T-helper 2 cell treated with Interferon-gamma antibody and Interleukin-4, amounts not matched to agents 5 μg/mL and 100 μg/mL, for 36 hours (primary cell): ENCODE measurements at regions not wholly inside any gene's neighbourhood (a gene's known extent, or its start where the extent isn't known, plus 50 kb on each side); places are given as distances from the start of the nearest gene placed in this dataset.
"Not testable (repeated sequence)": the region's sequence is repeated elsewhere in the genome, so short reads cannot be mapped to it uniquely, and the experiment has no call there.

Source experiments
- DNase-seq: peaks from one replicate; pipeline ENCODE4 v3.0.0; 2021; ENCODE audit warnings: low spot score
- H3K27ac Mint-ChIP-seq: one replicate; pipeline ENCODE4 v1.8.0; 2021; ENCODE audit warnings: mild to moderate bottlenecking, mixed read lengths
- H3K27me3 Mint-ChIP-seq: one replicate; pipeline ENCODE4 v1.8.0; 2021; ENCODE audit warnings: low read depth, mixed read lengths
- H3K36me3 Mint-ChIP-seq: one replicate; pipeline ENCODE4 v1.8.0; 2021; ENCODE audit warnings: low read depth, mixed read lengths
- H3K4me1 Mint-ChIP-seq: one replicate; pipeline ENCODE4 v1.8.0; 2021; ENCODE audit warnings: low read depth, mixed read lengths
- H3K4me3 Mint-ChIP-seq: one replicate; pipeline ENCODE4 v1.8.0; 2022; ENCODE audit warnings: mild to moderate bottlenecking, moderate library complexity, mixed read lengths
- H3K9me3 Mint-ChIP-seq: one replicate; pipeline ENCODE4 v1.8.0; 2021; ENCODE audit warnings: mixed read lengths

GRCh38 chr3:152147748-152148147, 121.0 kb upstream of the MBNL1 start:
- peaks cover 6% of the 10 kb centered on the region for H3K27me3 Mint-ChIP-seq
- H3K4me1 Mint-ChIP-seq, result peaks cover 14% of the 10 kb centered on the region
- H3K27ac Mint-ChIP-seq, result no peak overlapping the region
- no peak for DNase-seq
- H3K4me3 Mint-ChIP-seq, result no peak overlapping the region
- H3K9me3 Mint-ChIP-seq, result no peaks in the 10 kb centered on the region
- peaks cover 2% of the 10 kb centered on the region for H3K36me3 Mint-ChIP-seq

- Mint-ChIP-seq H3K4me3 (no peak overlapping the region), H3K4me1 (peaks cover 14% of the 10 kb centered on the region), H3K27ac (no peak overlapping the region), H3K9me3 (no peaks in the 10 kb centered on the region), H3K36me3 (peaks cover 2% of the 10 kb centered on the region), H3K27me3 (peaks cover 6% of the 10 kb centered on the region)
- DNase-seq, result no peak
Observed at GRCh38 chr3:152148579-152148978, 120.2 kb upstream of the MBNL1 start.

DNA sequence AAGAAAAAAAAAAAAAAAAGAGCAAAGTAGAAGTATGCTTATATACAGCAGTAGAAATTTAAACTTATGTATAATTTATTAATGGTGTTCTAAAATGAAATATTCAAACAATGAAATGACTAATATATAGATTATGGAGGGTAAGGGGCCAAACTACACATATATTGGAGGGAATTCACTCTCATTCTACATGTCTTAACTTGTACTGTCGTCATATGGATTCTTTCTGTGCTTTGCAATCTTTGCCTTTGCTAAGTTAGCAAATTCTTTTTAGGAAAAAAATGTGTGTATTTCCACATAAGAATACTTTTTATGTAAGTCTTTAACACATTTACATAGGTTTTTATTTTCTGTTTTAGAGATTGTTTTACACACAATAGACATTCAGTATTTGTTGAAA, 118.9 kb upstream of the MBNL1 start:
- H3K9me3 Mint-ChIP-seq, result no peaks in the 10 kb centered on the region
- H3K27ac Mint-ChIP-seq, result no peak overlapping the region
- no peak overlapping the region for H3K4me3 Mint-ChIP-seq
- peaks cover 2% of the 10 kb centered on the region for H3K36me3 Mint-ChIP-seq
- no peak for DNase-seq
- H3K27me3 Mint-ChIP-seq, result peaks cover 6% of the 10 kb centered on the region
- peaks cover 14% of the 10 kb centered on the region for H3K4me1 Mint-ChIP-seq

DNA sequence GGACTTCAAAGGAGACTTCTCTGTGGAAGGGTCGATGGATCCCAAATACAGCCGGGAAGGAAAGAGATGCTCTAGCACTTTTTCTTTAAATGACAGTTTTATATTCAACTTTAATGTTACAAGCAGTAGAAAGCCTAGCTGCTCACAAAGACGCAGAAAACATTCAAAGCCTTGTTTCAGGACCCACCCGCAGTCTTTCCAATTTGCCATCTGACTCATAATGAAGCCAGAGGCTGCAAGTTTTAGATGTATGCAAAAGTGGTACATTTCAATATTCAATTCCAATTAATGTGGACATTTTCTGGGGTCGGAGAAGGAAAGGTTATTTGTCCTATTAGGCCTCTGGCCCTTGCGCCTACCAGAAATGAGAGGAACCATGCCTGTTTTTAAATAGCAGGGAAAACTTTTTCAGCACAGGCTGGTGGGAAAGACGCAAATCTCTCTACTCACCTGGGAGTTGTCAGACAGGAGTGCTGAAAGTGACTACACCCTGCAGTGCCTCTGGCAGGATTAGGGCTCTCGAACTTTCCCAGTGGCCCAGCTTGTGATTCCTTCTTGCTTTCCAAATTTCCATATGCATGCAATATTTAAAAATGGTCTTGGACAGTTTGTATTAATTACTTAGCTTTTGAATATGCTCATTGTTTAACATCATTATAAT, 117.4 kb upstream of the MBNL1 start:
- Mint-ChIP-seq H3K27me3 (peaks cover 12% of the 10 kb centered on the region), H3K27ac (no peak overlapping the region), H3K4me1 (peaks cover 14% of the 10 kb centered on the region), H3K9me3 (no peaks in the 10 kb centered on the region), H3K4me3 (no peak overlapping the region), H3K36me3 (peaks cover 2% of the 10 kb centered on the region)
- DNase-seq, result no peak

DNA sequence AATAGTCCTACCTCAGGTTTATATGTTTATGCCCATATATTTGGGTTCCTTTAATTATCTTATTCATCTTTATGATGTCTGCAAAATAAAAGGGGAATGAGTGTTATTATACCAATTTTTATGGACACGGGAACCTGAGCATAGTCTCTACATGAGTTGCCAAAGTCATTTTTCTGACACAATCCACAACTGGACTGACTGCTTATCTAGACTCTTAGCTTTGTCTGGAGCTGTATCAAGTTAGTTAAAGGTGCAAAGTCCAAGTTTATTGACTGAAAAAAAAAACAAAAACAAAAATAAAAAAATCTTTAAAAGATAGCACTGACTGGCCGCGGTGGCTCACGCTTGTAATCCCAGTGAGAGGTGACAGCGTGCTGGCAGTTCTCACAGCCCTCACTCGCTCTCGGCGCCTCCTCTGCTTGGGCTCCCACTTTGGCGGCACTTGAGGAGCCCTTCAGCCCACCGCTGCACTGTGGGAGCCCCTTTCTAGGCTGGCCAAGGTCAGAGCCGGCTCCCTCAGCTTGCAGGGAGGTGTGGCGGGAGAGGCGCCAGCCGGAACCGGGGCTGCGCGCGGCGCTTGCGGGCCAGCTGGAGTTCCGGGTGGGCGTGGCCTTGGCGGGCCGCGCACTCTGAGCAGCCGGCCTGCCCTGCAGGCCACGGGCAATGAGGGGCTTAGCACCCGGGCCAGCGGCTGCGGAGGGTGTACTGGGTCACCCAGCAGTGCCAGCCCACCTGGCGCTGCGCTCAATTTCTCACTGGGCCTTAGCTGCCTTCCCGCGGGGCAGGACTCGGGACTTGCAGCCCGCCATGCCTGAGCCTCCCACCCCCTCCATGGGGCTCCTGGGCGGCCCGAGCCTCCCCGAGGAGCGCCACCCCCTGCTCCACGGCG, 116.6 kb upstream of the MBNL1 start:
- not testable (repeated sequence) for H3K4me3 Mint-ChIP-seq, H3K36me3 Mint-ChIP-seq
- peaks cover 13% of the 10 kb centered on the region for H3K27me3 Mint-ChIP-seq

GRCh38 chr3:152153115-152153514, 115.6 kb upstream of the MBNL1 start:
- H3K27me3 Mint-ChIP-seq, result peaks cover 17% of the 10 kb centered on the region
- H3K4me3 Mint-ChIP-seq, H3K4me1 Mint-ChIP-seq, H3K9me3 Mint-ChIP-seq, H3K36me3 Mint-ChIP-seq, DNase-seq, H3K27ac Mint-ChIP-seq: not testable (repeated sequence)

More for the DNA sequence above, 116.6 kb upstream of the MBNL1 start:
- H3K27ac Mint-ChIP-seq, H3K9me3 Mint-ChIP-seq, DNase-seq: not testable (repeated sequence)
- peaks cover 14% of the 10 kb centered on the region for H3K4me1 Mint-ChIP-seq

DNA sequence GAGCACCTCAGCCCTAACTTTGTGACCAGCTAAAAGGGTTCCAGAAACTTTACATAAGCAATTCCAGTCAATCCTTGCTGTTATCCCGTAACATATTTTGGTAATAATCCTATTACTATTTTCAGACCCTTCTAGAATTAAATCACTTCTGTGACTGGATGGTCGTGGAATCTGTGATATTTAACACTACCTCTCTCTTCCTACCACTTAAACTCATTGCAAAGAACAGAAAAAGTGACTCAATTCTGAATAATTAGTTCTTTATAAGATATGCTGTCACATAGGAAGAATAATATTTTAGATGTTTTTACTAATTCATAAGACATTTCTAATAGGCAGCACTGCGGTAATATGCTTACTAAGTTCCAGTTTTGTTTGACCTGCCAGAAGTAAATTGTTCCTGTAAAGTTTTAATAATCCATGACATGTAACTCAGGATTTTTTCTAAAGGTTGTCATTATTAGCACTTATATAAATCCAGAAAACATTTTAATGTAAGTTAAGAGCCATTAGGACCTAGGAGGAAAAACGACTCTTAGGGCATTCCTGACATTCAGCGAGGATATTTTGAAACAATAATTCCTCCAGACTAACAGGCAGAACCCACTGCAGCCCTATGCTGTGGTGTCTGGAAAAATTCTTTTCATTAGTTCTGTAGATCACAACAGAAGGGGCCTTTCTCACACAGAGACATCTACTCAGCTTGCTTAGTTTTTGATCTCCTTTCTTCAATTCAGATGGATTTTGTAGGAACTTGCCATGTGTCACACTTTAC, 113.3 kb upstream of the MBNL1 start:
- H3K4me1 Mint-ChIP-seq, result no peaks in the 10 kb centered on the region
- H3K27me3 Mint-ChIP-seq, result peaks cover 17% of the 10 kb centered on the region
- no peak overlapping the region for H3K4me3 Mint-ChIP-seq
- DNase-seq, result no peak
- no peak overlapping the region for H3K27ac Mint-ChIP-seq
- H3K9me3 Mint-ChIP-seq, result no peaks in the 10 kb centered on the region
- H3K36me3 Mint-ChIP-seq, result no peaks in the 10 kb centered on the region

DNA sequence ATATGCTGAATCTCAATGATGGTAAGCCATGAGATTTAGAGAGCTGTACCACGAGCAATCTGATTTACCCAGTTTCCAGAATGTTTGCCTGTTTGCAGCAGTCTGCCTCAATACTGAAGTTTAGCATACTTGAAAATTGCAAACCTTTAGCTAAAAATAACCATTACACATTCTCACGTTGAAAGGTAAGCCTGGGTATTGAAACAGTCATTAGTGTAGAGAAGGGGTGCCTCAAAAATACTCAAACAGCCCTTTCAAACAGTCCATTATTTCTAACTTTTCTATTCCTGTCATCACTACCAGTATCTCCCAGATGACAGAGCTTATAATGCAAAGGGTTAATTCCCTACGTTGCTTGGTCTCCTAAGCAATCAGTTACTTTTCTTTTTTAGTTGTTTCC, 111.8 kb upstream of the MBNL1 start:
- H3K27ac Mint-ChIP-seq, result no peak overlapping the region
- no peak overlapping the region for H3K4me3 Mint-ChIP-seq

GRCh38 chr3:152157337-152157736, 111.4 kb upstream of the MBNL1 start:
- Mint-ChIP-seq H3K4me3 (no peak overlapping the region), H3K27me3 (peaks cover 26% of the 10 kb centered on the region), H3K4me1 (no peaks in the 10 kb centered on the region), H3K27ac (no peak overlapping the region), H3K36me3 (no peaks in the 10 kb centered on the region), H3K9me3 (no peaks in the 10 kb centered on the region)
- DNase-seq, result no peak

More for the DNA sequence above, 111.8 kb upstream of the MBNL1 start:
- DNase-seq, result no peak
- no peaks in the 10 kb centered on the region for H3K4me1 Mint-ChIP-seq
- no peaks in the 10 kb centered on the region for H3K9me3 Mint-ChIP-seq
- no peaks in the 10 kb centered on the region for H3K36me3 Mint-ChIP-seq
- H3K27me3 Mint-ChIP-seq, result peaks cover 26% of the 10 kb centered on the region

DNA sequence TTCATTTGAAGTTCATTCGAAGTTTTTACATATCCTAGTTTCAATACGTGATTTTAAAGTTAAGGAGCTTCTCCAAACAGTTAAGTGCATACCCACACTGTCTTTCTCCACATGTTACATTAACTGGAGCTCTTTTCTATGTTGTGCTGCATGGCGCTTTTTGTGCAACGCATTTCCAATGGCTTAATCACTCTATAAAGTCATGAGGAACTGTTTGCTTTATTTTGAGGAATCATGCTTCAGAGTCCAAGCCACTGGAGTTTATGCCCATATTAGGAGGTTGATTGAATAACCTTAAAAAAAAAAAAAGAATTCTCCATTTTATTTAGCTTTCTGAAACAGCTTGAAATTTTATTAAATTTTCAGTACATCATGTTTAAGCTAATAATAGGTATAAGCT, 109.4 kb upstream of the MBNL1 start:
- Mint-ChIP-seq H3K36me3 (no peaks in the 10 kb centered on the region), H3K27ac (no peak overlapping the region), H3K4me1 (no peaks in the 10 kb centered on the region), H3K4me3 (no peak overlapping the region), H3K27me3 (peaks cover 26% of the 10 kb centered on the region), H3K9me3 (no peaks in the 10 kb centered on the region)
- DNase-seq, result no peak

- H3K36me3 Mint-ChIP-seq, result peaks cover 1% of the 10 kb centered on the region
- H3K4me3 Mint-ChIP-seq, result no peak overlapping the region
Observed at GRCh38 chr3:152160350-152161011, 108.2 kb upstream of the MBNL1 start.

GRCh38 chr3:152172460-152172859, 96.3 kb upstream of the MBNL1 start:
- DNase-seq, result no peak
- peaks cover 15% of the 10 kb centered on the region for H3K9me3 Mint-ChIP-seq
- peaks cover 1% of the 10 kb centered on the region for H3K4me1 Mint-ChIP-seq
- H3K4me3 Mint-ChIP-seq, result no peak overlapping the region
- H3K36me3 Mint-ChIP-seq, result peaks cover 2% of the 10 kb centered on the region
- H3K27ac Mint-ChIP-seq, result no peak overlapping the region
- H3K27me3 Mint-ChIP-seq, result peaks cover 21% of the 10 kb centered on the region

More at GRCh38 chr3:152160350-152161011, 108.2 kb upstream of the MBNL1 start:
- H3K27me3 Mint-ChIP-seq, result peaks cover 26% of the 10 kb centered on the region
- H3K4me1 Mint-ChIP-seq, result no peaks in the 10 kb centered on the region
- no peak overlapping the region for H3K27ac Mint-ChIP-seq
- no peaks in the 10 kb centered on the region for H3K9me3 Mint-ChIP-seq
- no peak for DNase-seq

DNA sequence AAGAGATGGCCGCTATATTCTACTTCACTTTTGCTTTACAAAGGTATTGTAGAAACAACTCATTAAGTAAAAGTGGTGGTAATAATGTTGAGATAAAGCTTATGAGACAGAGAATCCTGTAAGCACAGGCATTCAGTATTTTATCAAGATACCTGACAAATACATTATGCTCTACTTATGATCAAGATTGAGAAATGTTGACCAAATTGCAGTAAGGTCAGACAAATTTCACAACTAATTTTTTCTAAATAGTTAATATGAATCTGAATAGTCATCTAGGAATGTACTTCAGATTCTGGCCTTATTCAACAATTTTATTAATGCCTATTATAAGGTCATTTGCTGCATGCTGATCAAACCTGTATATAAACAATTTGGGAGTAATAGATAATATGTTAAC, 95.1 kb upstream of the MBNL1 start:
- Mint-ChIP-seq H3K4me1 (peaks cover 3% of the 10 kb centered on the region), H3K36me3 (peaks cover 2% of the 10 kb centered on the region), H3K27ac (no peak overlapping the region), H3K9me3 (peaks cover 15% of the 10 kb centered on the region), H3K27me3 (peaks cover 21% of the 10 kb centered on the region), H3K4me3 (no peak overlapping the region)
- DNase-seq, result no peak
